ENCODE measurements at regions not wholly inside any gene's neighbourhood (a gene's known extent, or its start where the extent isn't known, plus 50 kb on each side); places are given as distances from the start of the nearest gene placed in this dataset.
A peak's percentile ranks its signal among the peaks of the same experiment; 100 is the strongest.

DNA sequence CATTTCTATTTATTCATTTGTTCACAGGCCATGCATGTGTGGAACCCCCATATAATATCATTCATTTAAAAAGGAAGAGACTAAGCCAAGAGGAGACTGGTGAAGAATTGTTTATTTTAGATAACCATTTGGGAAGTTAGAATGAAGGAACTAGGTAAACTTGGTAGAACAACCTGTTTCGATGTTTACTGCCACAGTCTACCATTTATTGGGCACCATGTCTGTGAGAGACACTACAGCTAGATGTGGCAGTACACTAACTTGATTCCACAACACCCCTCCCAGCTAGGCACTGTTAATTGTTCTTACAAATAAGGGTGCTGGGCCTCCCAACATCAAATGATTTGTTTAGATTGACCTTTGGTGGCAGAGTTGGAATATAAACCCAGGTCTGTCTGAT, 592.4 kb downstream of the EPM2A start:
- H3K4me3 ChIP-seq (ENCODE audit: low read length): no peak overlapping the region
- no peak for TF ChIP-seq CTCF (conservative IDR thresholded peaks at IDR 0.05; ENCODE audit: low read length)
- no peak for DNase-seq (ENCODE audit: low read depth)

DNA sequence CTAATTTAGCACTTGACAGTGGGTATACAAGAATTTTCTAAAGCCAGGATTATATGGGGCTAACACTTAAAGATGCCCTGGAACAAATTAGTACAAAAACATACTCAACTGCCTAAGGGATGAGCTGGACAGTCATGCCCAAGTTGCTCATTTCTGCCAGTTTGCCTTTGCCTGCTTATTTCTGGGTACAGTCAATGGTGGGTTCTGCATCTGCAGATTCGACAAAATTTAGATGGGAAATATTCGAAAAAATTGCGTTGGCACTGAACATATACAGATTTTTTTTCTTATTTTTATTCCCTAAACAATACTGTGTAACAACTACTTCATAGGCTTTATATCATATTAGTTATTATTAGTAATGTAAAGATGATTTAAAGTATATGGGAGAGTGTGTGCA, 591.9 kb downstream of the EPM2A start:
- DNase-seq (ENCODE audit: low read depth): no peak
- TF ChIP-seq CTCF (conservative IDR thresholded peaks at IDR 0.05; ENCODE audit: low read length): no peak
- no peak overlapping the region for H3K4me3 ChIP-seq (ENCODE audit: low read length)

GRCh38 chr6:145147559-145147958, 587.8 kb downstream of the EPM2A start:
- H3K4me3 ChIP-seq (ENCODE audit: low read length): no peak overlapping the region
- DNase-seq (ENCODE audit: low read depth): peak; percentile 43
- no peak for TF ChIP-seq CTCF (conservative IDR thresholded peaks at IDR 0.05; ENCODE audit: low read length)

DNA sequence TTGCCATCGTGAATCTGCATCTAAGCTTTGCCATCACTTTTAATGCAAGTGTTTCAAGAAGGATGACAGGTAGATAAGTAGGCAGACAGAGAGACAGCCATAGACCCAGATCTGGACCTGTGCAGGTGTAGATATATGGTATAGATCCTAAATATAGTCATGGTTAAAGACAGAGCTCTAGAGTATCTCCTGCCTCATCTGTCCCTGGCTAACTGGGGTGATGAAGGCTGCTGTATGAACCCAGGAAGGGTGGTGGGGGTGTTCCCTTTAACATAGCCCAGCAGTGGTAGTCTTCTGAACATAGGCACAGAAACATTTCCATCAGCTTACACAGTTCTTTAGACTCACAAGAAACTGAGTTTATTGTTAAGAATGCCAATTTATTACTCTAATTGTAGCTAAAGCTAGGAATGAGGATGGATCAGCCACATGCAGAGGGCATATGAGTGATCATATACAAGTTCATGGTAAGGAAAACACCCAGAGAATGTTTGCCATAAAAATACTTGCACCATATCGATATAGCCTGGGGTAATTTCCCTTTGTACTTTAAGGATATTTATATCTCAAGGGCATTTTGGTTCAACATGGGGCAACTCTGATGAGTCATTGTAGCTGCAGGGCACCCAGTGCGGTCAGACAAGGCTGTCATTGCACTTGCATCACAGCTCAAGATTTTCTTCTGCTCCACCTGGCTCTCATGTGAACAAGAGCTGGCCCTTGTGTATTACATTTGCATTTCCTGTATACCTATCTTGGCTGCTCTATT, 587.2 kb downstream of the EPM2A start:
- no peak overlapping the region for H3K4me3 ChIP-seq (ENCODE audit: low read length)
- peak; percentile 75 for DNase-seq (ENCODE audit: low read depth)
- TF ChIP-seq CTCF (conservative IDR thresholded peaks at IDR 0.05; ENCODE audit: low read length): no peak

GRCh38 chr6:145148776-145149175, 586.5 kb downstream of the EPM2A start:
- no peak for DNase-seq (ENCODE audit: low read depth)
- no peak for TF ChIP-seq CTCF (conservative IDR thresholded peaks at IDR 0.05; ENCODE audit: low read length)

DNA sequence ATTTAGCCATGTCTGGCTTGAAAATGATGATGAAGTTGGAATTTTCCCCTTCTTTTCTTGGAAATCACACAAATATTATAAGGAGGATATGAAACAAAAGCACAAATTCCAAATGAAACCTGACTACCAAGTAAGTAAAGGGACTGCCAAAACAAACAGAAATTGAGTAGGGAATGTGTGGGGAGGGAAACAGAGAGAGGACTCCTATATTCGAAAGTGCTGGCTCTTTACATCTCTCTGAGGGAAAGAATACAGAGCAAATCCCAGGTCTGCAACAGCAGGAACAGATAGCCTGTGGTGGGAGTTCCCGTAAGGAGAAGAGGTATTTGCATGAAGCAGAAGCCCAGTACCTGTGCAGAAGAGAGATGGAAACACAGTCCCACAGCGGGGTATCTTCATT, 583.7 kb downstream of the EPM2A start:
- no peak for TF ChIP-seq CTCF (conservative IDR thresholded peaks at IDR 0.05; ENCODE audit: low read length)
- no peak overlapping the region for H3K4me3 ChIP-seq (ENCODE audit: low read length)
- DNase-seq (ENCODE audit: low read depth): no peak

More at GRCh38 chr6:145148776-145149175, 586.5 kb downstream of the EPM2A start:
- H3K4me3 ChIP-seq (ENCODE audit: low read length): no peak overlapping the region

DNA sequence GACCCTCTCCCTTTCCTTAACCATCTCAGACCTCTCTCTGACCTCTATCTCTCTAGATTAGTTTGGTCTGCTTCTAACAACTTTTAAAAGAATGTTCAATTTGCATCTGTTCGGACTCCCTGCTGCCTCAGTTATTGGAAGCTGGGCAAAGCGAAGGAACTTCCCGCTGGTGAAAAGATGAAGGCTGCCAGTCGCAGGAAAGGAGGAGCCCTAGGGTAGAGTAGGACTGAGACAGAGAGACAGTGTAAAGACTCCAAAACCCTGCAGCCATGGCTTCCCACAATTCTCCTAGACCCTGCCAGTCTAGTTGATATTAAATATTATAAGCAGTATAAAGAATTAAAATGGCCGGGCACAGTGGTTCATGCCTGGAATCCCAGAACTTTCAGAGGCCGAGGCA, 581.8 kb downstream of the EPM2A start:
- TF ChIP-seq CTCF (conservative IDR thresholded peaks at IDR 0.05; ENCODE audit: low read length): no peak
- no peak overlapping the region for H3K4me3 ChIP-seq (ENCODE audit: low read length)
- no peak for DNase-seq (ENCODE audit: low read depth)

Measured in AG10803 (cell line).